ENCODE measurements at regions not wholly inside any gene's neighbourhood (a gene's known extent, or its start where the extent isn't known, plus 50 kb on each side); places are given as distances from the start of the nearest gene placed in this dataset.

DNA sequence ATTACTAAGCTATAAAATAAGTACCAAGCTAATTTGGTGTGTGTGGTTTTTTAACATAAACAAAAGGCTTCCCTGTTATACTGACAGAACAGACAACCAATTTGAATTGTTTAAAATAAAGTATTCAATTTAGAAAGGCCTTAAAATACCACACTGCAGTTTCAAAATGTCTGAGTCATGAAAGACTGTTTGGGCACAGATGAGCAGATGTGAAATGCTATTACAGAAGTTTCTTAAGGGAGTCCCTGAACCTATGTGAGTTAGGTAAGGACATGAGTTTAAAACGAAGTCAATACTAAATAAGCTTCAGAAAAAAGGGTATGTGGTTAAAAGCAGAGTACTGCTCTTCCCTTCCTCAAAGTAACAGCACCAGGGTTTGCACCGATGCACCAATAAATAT is 69.7 kb upstream of the SETMAR start:
- TF ChIP-seq, protein P1, sequence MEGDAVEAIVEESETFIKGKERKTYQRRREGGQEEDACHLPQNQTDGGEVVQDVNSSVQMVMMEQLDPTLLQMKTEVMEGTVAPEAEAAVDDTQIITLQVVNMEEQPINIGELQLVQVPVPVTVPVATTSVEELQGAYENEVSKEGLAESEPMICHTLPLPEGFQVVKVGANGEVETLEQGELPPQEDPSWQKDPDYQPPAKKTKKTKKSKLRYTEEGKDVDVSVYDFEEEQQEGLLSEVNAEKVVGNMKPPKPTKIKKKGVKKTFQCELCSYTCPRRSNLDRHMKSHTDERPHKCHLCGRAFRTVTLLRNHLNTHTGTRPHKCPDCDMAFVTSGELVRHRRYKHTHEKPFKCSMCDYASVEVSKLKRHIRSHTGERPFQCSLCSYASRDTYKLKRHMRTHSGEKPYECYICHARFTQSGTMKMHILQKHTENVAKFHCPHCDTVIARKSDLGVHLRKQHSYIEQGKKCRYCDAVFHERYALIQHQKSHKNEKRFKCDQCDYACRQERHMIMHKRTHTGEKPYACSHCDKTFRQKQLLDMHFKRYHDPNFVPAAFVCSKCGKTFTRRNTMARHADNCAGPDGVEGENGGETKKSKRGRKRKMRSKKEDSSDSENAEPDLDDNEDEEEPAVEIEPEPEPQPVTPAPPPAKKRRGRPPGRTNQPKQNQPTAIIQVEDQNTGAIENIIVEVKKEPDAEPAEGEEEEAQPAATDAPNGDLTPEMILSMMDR (IDR thresholded peaks at IDR 0.05), result no peak
- TF ChIP-seq ZFP36 (IDR thresholded peaks at IDR 0.05; ENCODE audit: borderline replicate concordance, partially characterized antibody) (no peak), POLR2A (IDR thresholded peaks at IDR 0.05; ENCODE audit: low read length) (no peak), EP300 (IDR thresholded peaks at IDR 0.05) (no peak), BCL3 (IDR thresholded peaks at IDR 0.05) (no peak), USF2 (IDR thresholded peaks at IDR 0.05) (no peak), RAD21 (conservative IDR thresholded peaks at IDR 0.05 in 1 of 2, IDR thresholded peaks at IDR 0.05 in 1 of 2) (no peak), RCOR1 (IDR thresholded peaks at IDR 0.05; ENCODE audit: low read depth, low read length) (no peak), NR3C1 (IDR thresholded peaks at IDR 0.05) (no peak)

All from A549 (cell line).